ENCODE measurements at regions not wholly inside any gene's neighbourhood (a gene's known extent, or its start where the extent isn't known, plus 50 kb on each side); places are given as distances from the start of the nearest gene placed in this dataset.

DNA sequence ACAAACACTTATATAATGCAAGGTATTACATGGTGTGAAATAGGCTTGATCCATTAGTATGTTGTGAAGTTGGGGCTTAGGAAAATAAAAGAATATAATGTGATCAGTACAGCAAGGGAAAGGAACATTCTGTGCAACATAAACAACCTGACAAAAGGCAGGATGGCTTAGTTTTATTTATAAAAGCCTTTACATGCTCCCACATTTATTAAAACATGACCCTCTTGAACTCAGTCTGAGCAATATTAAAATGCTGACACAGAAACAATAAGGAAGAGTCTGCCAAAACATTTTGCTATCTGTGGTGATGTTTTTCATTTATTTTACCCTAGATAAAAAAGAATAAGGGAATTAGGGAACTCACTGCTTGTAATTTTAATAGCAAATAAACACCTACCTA, 519.7 kb downstream of the PCDH7 start:
- no peak overlapping the region for H3K27ac ChIP-seq (ENCODE audit: low read depth, low read length, poor library complexity, severe bottlenecking)
- H3K9me3 ChIP-seq (ENCODE audit: low read length): no peaks in the 10 kb centered on the region
- H4K20me1 ChIP-seq (ENCODE audit: insufficient read depth, low read length): no peaks in the 10 kb centered on the region
- BruUV-seq (replicated peaks): no TSS peak
- H2AFZ ChIP-seq (ENCODE audit: low read length): no peak overlapping the region
- intact Hi-C loops (cut with micrococcal nuclease; ENCODE audit: unreplicated experiment): no loop called here
- DNase-seq (ENCODE audit: low spot score): no peak
- no peaks in the 10 kb centered on the region for H3K4me1 ChIP-seq (ENCODE audit: insufficient read depth, low read length, poor library complexity, severe bottlenecking)
- no peaks in the 10 kb centered on the region for H3K79me2 ChIP-seq (ENCODE audit: insufficient read depth, low read depth, low read length)
- no peaks in the 10 kb centered on the region for H3K9me2 ChIP-seq (ENCODE audit: insufficient read depth, low read length)
- POLR2A ChIA-PET: no interaction called here
- H3K4me3 ChIP-seq (ENCODE audit: low read depth, low read length, poor library complexity, severe bottlenecking): no peak overlapping the region
- TF ChIP-seq EZH2phosphoT487 (IDR thresholded peaks at IDR 0.05; ENCODE audit: borderline replicate concordance, low read depth, low read length): no peak
- TF ChIP-seq, protein P1, sequence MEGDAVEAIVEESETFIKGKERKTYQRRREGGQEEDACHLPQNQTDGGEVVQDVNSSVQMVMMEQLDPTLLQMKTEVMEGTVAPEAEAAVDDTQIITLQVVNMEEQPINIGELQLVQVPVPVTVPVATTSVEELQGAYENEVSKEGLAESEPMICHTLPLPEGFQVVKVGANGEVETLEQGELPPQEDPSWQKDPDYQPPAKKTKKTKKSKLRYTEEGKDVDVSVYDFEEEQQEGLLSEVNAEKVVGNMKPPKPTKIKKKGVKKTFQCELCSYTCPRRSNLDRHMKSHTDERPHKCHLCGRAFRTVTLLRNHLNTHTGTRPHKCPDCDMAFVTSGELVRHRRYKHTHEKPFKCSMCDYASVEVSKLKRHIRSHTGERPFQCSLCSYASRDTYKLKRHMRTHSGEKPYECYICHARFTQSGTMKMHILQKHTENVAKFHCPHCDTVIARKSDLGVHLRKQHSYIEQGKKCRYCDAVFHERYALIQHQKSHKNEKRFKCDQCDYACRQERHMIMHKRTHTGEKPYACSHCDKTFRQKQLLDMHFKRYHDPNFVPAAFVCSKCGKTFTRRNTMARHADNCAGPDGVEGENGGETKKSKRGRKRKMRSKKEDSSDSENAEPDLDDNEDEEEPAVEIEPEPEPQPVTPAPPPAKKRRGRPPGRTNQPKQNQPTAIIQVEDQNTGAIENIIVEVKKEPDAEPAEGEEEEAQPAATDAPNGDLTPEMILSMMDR (conservative IDR thresholded peaks at IDR 0.05; ENCODE audit: low read length): no peak
- CTCF ChIA-PET (ENCODE audit: unreplicated experiment): no interaction called here
- no peaks in the 10 kb centered on the region for H3K36me3 ChIP-seq (ENCODE audit: insufficient read depth, low read length)
- H3K4me2 ChIP-seq (ENCODE audit: low read length): no peak overlapping the region

DNA sequence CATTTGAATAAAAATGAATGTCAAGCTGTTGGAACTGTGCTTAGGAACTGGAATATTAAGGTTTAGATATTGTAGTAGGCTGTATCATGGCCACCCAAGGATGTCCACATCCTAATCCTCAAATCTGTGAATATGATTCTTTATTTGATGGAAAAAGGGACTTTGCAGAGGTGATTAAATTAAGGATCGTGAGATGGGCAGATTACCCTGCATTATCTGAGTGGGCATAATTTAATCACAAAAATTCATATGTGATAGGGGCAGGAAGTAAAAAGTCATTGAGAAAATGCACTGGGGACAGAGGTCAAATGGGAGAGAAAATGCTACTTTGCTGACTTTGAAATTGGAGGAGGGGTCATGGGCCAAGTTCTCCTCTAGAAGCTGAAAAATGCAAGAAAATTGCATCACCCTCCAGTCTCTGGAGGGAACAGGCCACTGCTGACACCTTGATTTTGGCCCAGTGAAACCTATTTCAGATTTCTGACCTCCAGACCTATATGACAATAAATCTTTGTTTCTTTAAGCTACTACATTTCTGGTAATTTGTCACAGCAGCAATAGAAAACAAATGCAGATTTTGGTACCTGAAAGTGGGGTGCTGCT, 521.4 kb downstream of the PCDH7 start:
- TF ChIP-seq, protein P1 (conservative IDR thresholded peaks at IDR 0.05; ENCODE audit: low read length): no peak
- no peak for TF ChIP-seq EZH2phosphoT487 (IDR thresholded peaks at IDR 0.05; ENCODE audit: borderline replicate concordance, low read depth, low read length)
- no peaks in the 10 kb centered on the region for H3K36me3 ChIP-seq (ENCODE audit: insufficient read depth, low read length)
- H3K79me2 ChIP-seq (ENCODE audit: insufficient read depth, low read depth, low read length): no peaks in the 10 kb centered on the region
- H4K20me1 ChIP-seq (ENCODE audit: insufficient read depth, low read length): no peaks in the 10 kb centered on the region
- CTCF ChIA-PET (ENCODE audit: unreplicated experiment): no interaction called here
- H3K9me2 ChIP-seq (ENCODE audit: insufficient read depth, low read length): no peaks in the 10 kb centered on the region
- no peaks in the 10 kb centered on the region for H3K4me1 ChIP-seq (ENCODE audit: insufficient read depth, low read length, poor library complexity, severe bottlenecking)
- no TSS peak for BruUV-seq (replicated peaks)
- intact Hi-C loops (cut with micrococcal nuclease; ENCODE audit: unreplicated experiment): no loop called here
- H2AFZ ChIP-seq (ENCODE audit: low read length): no peak overlapping the region
- no peak for DNase-seq (ENCODE audit: low spot score)
- H3K4me2 ChIP-seq (ENCODE audit: low read length): no peak overlapping the region
- no peak overlapping the region for H3K4me3 ChIP-seq (ENCODE audit: low read depth, low read length, poor library complexity, severe bottlenecking)
- POLR2A ChIA-PET: no interaction called here
- H3K9me3 ChIP-seq (ENCODE audit: low read length): no peaks in the 10 kb centered on the region
- no peak overlapping the region for H3K27ac ChIP-seq (ENCODE audit: low read depth, low read length, poor library complexity, severe bottlenecking)

DNA sequence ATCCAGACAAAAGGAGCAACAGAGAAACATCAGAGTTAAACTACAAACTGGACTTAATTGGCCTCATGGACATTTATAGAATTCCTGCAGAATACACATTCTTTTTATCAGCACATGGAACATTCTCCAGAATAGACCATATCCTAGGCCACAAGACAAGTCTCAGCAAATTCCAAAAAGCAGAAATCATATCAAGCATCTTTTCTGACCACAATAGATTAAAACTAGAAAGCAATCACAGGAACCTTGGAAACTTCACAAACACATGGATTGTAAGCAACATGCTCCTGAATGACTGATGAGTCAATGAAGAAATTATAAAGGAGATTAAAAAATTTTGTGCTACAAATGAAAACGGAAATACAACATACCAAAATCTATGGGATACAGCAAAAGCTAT, 526.7 kb downstream of the PCDH7 start:
- Histone ChIP-seq H3K9me2 (ENCODE audit: insufficient read depth, low read length) (no peaks in the 10 kb centered on the region), H4K20me1 (ENCODE audit: insufficient read depth, low read length) (no peaks in the 10 kb centered on the region), H3K4me3 (ENCODE audit: low read depth, low read length, poor library complexity, severe bottlenecking) (no peak overlapping the region), H3K4me2 (ENCODE audit: low read length) (no peak overlapping the region), H3K79me2 (ENCODE audit: insufficient read depth, low read depth, low read length) (no peaks in the 10 kb centered on the region), H3K27ac (ENCODE audit: low read depth, low read length, poor library complexity, severe bottlenecking) (no peak overlapping the region), H3K36me3 (ENCODE audit: insufficient read depth, low read length) (no peaks in the 10 kb centered on the region), H3K9me3 (ENCODE audit: low read length) (no peaks in the 10 kb centered on the region), H2AFZ (ENCODE audit: low read length) (no peak overlapping the region), H3K4me1 (ENCODE audit: insufficient read depth, low read length, poor library complexity, severe bottlenecking) (no peaks in the 10 kb centered on the region)
- DNase-seq (ENCODE audit: low spot score): no peak
- BruUV-seq (replicated peaks): no TSS peak
- intact Hi-C loops (cut with micrococcal nuclease; ENCODE audit: unreplicated experiment): no loop called here
- TF ChIP-seq, protein P1 (conservative IDR thresholded peaks at IDR 0.05; ENCODE audit: low read length): no peak
- TF ChIP-seq EZH2phosphoT487 (IDR thresholded peaks at IDR 0.05; ENCODE audit: borderline replicate concordance, low read depth, low read length): no peak
- CTCF ChIA-PET (ENCODE audit: unreplicated experiment): no interaction called here
- POLR2A ChIA-PET: no interaction called here
